Activated T-cell treated with anti-CD3 and anti-CD28 coated beads, Interleukin-2, amount 50 U/mL, for 72 hours (primary cell): ENCODE measurements at regions not wholly inside any gene's neighbourhood (a gene's known extent, or its start where the extent isn't known, plus 50 kb on each side); places are given as distances from the start of the nearest gene placed in this dataset.

Source experiments
- ATAC-seq, 2 donors: fragments of 150-1000 bp; cut with Tn5 transposase; replicated peaks in 1 of 2; 2 replicates each; pipeline ENCODE4 v1.10.0; 2021; ENCODE audit warnings: moderate library complexity in 2 of 2, mild to moderate bottlenecking in 1 of 2
- DNase-seq, 2 donors: peaks; one replicate each; pipeline ENCODE4 v3.0.0; 2021 to 2022; ENCODE audit warnings: mixed read lengths in 1 of 2
- H3K27ac Mint-ChIP-seq: one replicate; pipeline ENCODE4 v1.8.0; 2022; ENCODE audit warnings: mild to moderate bottlenecking, moderate library complexity, mixed read lengths
- H3K27me3 Mint-ChIP-seq: one replicate; pipeline ENCODE4 v1.8.0; 2022; ENCODE audit warnings: low read depth, mixed read lengths
- H3K36me3 Mint-ChIP-seq, 2 donors: one replicate each; pipeline ENCODE4 v1.8.0; 2022; ENCODE audit warnings: mixed read lengths in 2 of 2, mild to moderate bottlenecking in 1 of 2; ENCODE audit not compliant: insufficient read depth in 2 of 2
- H3K4me1 Mint-ChIP-seq: one replicate; pipeline ENCODE4 v1.8.0; 2022; ENCODE audit warnings: low read depth, mixed read lengths
- H3K4me3 Mint-ChIP-seq, 2 donors: one replicate each; pipeline ENCODE4 v1.8.0; 2022; ENCODE audit warnings: mild to moderate bottlenecking in 2 of 2, mixed read lengths in 2 of 2, moderate library complexity in 2 of 2
- H3K9me3 Mint-ChIP-seq, 2 donors: one replicate each; pipeline ENCODE4 v1.8.0; 2022; ENCODE audit warnings: mixed read lengths in 2 of 2

GRCh38 chr6:130671119-130671518, 156.1 kb upstream of the SMLR1 start:
- H3K36me3 Mint-ChIP-seq: no peaks in the 10 kb centered on the region
- no peak for ATAC-seq

GRCh38 chr6:130671577-130671976, 155.6 kb upstream of the SMLR1 start:
- DNase-seq (no peak), ATAC-seq (no peak)
- Mint-ChIP-seq H3K36me3 (no peaks in the 10 kb centered on the region), H3K27ac (no peak overlapping the region), H3K9me3 (peaks cover 0 to 3% of the 10 kb centered on the region in 2 donors), H3K4me1 (peaks cover 8% of the 10 kb centered on the region), H3K27me3 (no peaks in the 10 kb centered on the region), H3K4me3 (no peak overlapping the region)

More at GRCh38 chr6:130671119-130671518, 156.1 kb upstream of the SMLR1 start:
- Mint-ChIP-seq H3K9me3 (no peaks in the 10 kb centered on the region), H3K4me3 (no peak overlapping the region), H3K27me3 (no peaks in the 10 kb centered on the region), H3K27ac (no peak overlapping the region), H3K4me1 (peaks cover 4% of the 10 kb centered on the region)
- DNase-seq: no peak

- H3K36me3 Mint-ChIP-seq: no peaks in the 10 kb centered on the region
- H3K27ac Mint-ChIP-seq: no peak overlapping the region
- peaks cover 14% of the 10 kb centered on the region for H3K4me1 Mint-ChIP-seq
- no peaks in the 10 kb centered on the region for H3K27me3 Mint-ChIP-seq
- no peak overlapping the region for H3K4me3 Mint-ChIP-seq
- DNase-seq (no peak), ATAC-seq (no peak)
- peaks cover 0 to 3% of the 10 kb centered on the region in 2 donors for H3K9me3 Mint-ChIP-seq
Measured at GRCh38 chr6:130672153-130672552, 155.1 kb upstream of the SMLR1 start.

- no peak overlapping the region for H3K4me3 Mint-ChIP-seq
- H3K9me3 Mint-ChIP-seq: peaks cover 5 to 9% of the 10 kb centered on the region in 2 donors
- ATAC-seq (no peak), DNase-seq (no peak)
- H3K36me3 Mint-ChIP-seq: peaks cover 4 to 6% of the 10 kb centered on the region in 2 donors
- H3K27me3 Mint-ChIP-seq: no peaks in the 10 kb centered on the region
- H3K4me1 Mint-ChIP-seq: peaks cover 20% of the 10 kb centered on the region
- H3K27ac Mint-ChIP-seq: no peak overlapping the region
Measured at GRCh38 chr6:130674604-130675003, 152.6 kb upstream of the SMLR1 start.

GRCh38 chr6:130675072-130675471, 152.1 kb upstream of the SMLR1 start:
- Mint-ChIP-seq H3K4me1 (peaks cover 20% of the 10 kb centered on the region), H3K27ac (no peak overlapping the region), H3K4me3 (no peak overlapping the region), H3K9me3 (peaks cover 5 to 9% of the 10 kb centered on the region in 2 donors), H3K27me3 (no peaks in the 10 kb centered on the region), H3K36me3 (peaks cover 4 to 6% of the 10 kb centered on the region in 2 donors)
- DNase-seq: peak in 1 of 2 donors; percentile 3
- ATAC-seq: peak in 1 of 2 donors; percentile 69

- Mint-ChIP-seq H3K36me3 (peaks cover 4 to 6% of the 10 kb centered on the region in 2 donors), H3K27me3 (no peaks in the 10 kb centered on the region), H3K4me3 (no peak overlapping the region), H3K27ac (no peak overlapping the region), H3K4me1 (peaks cover 20% of the 10 kb centered on the region), H3K9me3 (peaks cover 5 to 9% of the 10 kb centered on the region in 2 donors)
- ATAC-seq: no peak
- DNase-seq: no peak
Measured at GRCh38 chr6:130676077-130676772, 151.0 kb upstream of the SMLR1 start.

- Mint-ChIP-seq H3K36me3 (peaks cover 4 to 6% of the 10 kb centered on the region in 2 donors), H3K27ac (no peak overlapping the region), H3K27me3 (no peaks in the 10 kb centered on the region), H3K4me3 (no peak overlapping the region), H3K4me1 (peaks cover 20% of the 10 kb centered on the region), H3K9me3 (peaks cover 5 to 9% of the 10 kb centered on the region in 2 donors)
- ATAC-seq (no peak), DNase-seq (no peak)
Measured at GRCh38 chr6:130676773-130677144, 150.4 kb upstream of the SMLR1 start.

- Mint-ChIP-seq H3K4me1 (peaks cover 20% of the 10 kb centered on the region), H3K9me3 (peaks cover 5 to 9% of the 10 kb centered on the region in 2 donors), H3K27ac (peak overlapping the region; percentile 5), H3K36me3 (peaks cover 4 to 6% of the 10 kb centered on the region in 2 donors), H3K4me3 (no peak overlapping the region), H3K27me3 (no peaks in the 10 kb centered on the region)
- ATAC-seq: peak; percentile 69 to 80
- no peak for DNase-seq
Measured at GRCh38 chr6:130677312-130677711, 149.9 kb upstream of the SMLR1 start.

- Mint-ChIP-seq H3K4me1 (peaks cover 20% of the 10 kb centered on the region), H3K27ac (no peak overlapping the region), H3K36me3 (peaks cover 4 to 6% of the 10 kb centered on the region in 2 donors), H3K27me3 (no peaks in the 10 kb centered on the region), H3K9me3 (peaks cover 5 to 9% of the 10 kb centered on the region in 2 donors), H3K4me3 (no peak overlapping the region)
- DNase-seq: no peak
- ATAC-seq: no peak
Measured at GRCh38 chr6:130677766-130678165, 149.4 kb upstream of the SMLR1 start.

- H3K4me3 Mint-ChIP-seq: no peak overlapping the region
- no peak overlapping the region for H3K27ac Mint-ChIP-seq
- no peak for DNase-seq
- peaks cover 20% of the 10 kb centered on the region for H3K4me1 Mint-ChIP-seq
- ATAC-seq: no peak
- peaks cover 4 to 6% of the 10 kb centered on the region in 2 donors for H3K36me3 Mint-ChIP-seq
- H3K27me3 Mint-ChIP-seq: no peaks in the 10 kb centered on the region
- H3K9me3 Mint-ChIP-seq: peaks cover 5 to 9% of the 10 kb centered on the region in 2 donors
Measured at GRCh38 chr6:130679684-130680083, 147.5 kb upstream of the SMLR1 start.

- no peak overlapping the region for H3K27ac Mint-ChIP-seq
Measured at GRCh38 chr6:130680116-130680515, 147.1 kb upstream of the SMLR1 start.

GRCh38 chr6:130681028-130681427, 146.2 kb upstream of the SMLR1 start:
- ATAC-seq (no peak), DNase-seq (no peak)
- Mint-ChIP-seq H3K27ac (no peak overlapping the region), H3K4me3 (no peak overlapping the region), H3K9me3 (peaks cover 5 to 9% of the 10 kb centered on the region in 2 donors), H3K27me3 (no peaks in the 10 kb centered on the region), H3K36me3 (peaks cover 4 to 6% of the 10 kb centered on the region in 2 donors), H3K4me1 (peaks cover 17% of the 10 kb centered on the region)

More at GRCh38 chr6:130680116-130680515, 147.1 kb upstream of the SMLR1 start:
- no peaks in the 10 kb centered on the region for H3K27me3 Mint-ChIP-seq
- H3K4me3 Mint-ChIP-seq: no peak overlapping the region
- peaks cover 5 to 9% of the 10 kb centered on the region in 2 donors for H3K9me3 Mint-ChIP-seq
- DNase-seq (no peak), ATAC-seq (no peak)
- peaks cover 4 to 6% of the 10 kb centered on the region in 2 donors for H3K36me3 Mint-ChIP-seq
- H3K4me1 Mint-ChIP-seq: peaks cover 20% of the 10 kb centered on the region

- peaks cover 7% of the 10 kb centered on the region for H3K4me1 Mint-ChIP-seq
- H3K9me3 Mint-ChIP-seq: peaks cover 5 to 6% of the 10 kb centered on the region in 2 donors
- peaks cover 4 to 6% of the 10 kb centered on the region in 2 donors for H3K36me3 Mint-ChIP-seq
Measured at GRCh38 chr6:130682066-130682465, 145.1 kb upstream of the SMLR1 start.

More at GRCh38 chr6:130682066-130682465, 145.1 kb upstream of the SMLR1 start:
- DNase-seq (no peak), ATAC-seq (no peak)
- H3K4me3 Mint-ChIP-seq: no peak overlapping the region
- no peak overlapping the region for H3K27ac Mint-ChIP-seq
- no peaks in the 10 kb centered on the region for H3K27me3 Mint-ChIP-seq
